NCI-H1092 (cell line): ENCODE measurements at regions not wholly inside any gene's neighbourhood (a gene's known extent, or its start where the extent isn't known, plus 50 kb on each side); places are given as distances from the start of the nearest gene placed in this dataset.

Experiments used
- DNase-seq: peaks from one replicate; lab custom pipeline; 2025; lab: John Stamatoyannopoulos, UW

- DNase-seq: no peak
Observed at GRCh38 chr2:239518286-239519088, 117.7 kb upstream of the HDAC4 start.

DNA sequence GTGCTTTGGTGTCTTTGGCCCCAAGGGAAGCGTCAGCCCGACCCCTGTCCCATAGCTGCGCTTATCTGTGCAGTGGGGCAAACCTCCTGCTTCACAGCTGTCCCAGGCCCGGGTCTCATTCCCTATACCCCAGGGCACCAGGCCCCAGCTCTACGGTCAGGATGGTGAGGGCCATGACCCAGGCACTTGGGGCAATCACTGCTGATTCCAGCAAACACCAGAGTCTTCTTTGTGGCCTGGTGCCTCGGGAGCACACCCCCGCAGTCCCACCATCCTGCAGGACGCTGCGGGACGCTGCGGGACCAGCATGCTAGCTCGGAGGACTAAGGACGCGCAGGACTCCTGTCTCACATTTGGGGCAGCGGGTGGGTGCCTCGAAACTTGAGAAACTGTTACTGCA lies 116.9 kb upstream of the HDAC4 start:
- no peak for DNase-seq

DNA sequence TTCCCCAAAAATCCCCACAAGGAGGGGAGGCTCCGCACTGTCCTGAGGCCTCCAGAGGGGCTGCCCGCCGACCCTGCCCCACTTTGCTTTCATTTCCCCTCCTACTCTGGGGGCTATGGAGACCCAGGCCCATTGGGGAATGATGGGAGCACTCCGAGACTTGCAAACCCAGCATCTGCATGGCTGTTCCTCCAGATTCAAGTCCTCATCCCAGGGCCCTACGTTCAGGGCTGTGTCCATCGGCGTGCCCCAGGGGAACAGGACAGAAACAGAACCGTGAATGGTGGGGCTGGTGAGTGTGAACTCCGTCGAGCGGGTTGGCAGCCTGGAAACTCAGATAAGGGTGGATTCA lies 116.1 kb upstream of the HDAC4 start:
- no peak for DNase-seq

GRCh38 chr2:239516286-239516953 lies 115.6 kb upstream of the HDAC4 start:
- DNase-seq: no peak

DNA sequence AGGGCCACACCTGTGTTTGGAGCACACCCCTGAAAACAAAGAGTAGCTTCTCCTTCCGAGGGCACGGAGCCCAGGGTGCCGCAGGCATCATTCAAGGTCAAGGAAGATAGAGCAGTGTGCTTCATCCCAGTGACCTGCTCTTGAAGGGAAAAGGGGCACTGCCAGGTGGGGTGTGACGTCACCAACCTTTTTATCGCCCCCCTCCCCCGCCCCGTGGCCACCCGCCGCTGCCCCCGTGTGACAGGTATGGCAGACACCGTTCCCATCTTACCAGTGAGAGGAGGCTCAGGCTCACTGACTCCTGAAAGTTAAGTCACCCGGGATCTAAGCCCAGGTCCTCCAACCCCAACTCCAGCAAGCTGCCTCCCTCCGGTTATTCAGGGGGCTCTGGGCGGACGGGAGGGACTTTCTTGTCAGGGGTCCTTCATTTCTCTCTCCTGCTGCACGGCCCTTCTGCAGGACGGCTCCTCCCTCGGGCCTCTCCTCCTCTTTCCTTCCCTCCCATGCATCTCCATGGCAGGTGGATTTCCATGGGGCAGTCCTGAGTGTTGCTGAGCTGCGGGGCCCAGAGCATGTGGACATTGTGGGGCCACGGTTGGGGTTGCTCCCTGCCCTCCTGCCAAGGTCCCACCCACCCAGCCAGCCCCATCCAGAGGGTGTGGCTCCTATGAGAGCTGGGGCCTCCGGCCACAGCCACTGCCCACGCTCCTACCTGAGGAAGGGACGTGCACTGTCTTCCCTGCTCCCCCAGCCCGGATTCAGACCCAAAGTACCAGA lies 114.1 kb upstream of the HDAC4 start:
- DNase-seq: no peak

DNA sequence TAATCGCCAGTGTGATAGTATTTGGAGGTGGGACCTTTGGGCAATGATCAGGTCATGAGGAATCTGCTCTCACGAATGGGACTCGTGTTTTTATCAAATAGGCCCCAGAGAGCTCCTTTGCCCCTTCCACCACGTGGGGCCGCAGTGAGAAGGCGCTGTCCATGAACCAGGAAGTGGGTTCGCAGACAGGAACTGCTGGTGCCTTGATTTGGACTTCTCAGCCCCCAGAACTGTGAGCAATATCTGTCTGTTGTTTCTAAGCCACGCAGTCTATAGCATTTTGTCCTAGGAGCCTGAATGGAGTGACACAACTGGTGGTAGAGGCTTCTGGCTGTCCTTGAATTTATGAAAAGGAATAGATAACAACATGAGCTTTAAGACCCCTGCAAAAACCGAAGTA lies 111.2 kb upstream of the HDAC4 start:
- DNase-seq: no peak

GRCh38 chr2:239509373-239510143 lies 108.7 kb upstream of the HDAC4 start:
- no peak for DNase-seq

GRCh38 chr2:239508261-239508660 lies 107.4 kb upstream of the HDAC4 start:
- no peak for DNase-seq

- no peak for DNase-seq
Observed at GRCh38 chr2:239507576-239508258, 106.9 kb upstream of the HDAC4 start.

DNA sequence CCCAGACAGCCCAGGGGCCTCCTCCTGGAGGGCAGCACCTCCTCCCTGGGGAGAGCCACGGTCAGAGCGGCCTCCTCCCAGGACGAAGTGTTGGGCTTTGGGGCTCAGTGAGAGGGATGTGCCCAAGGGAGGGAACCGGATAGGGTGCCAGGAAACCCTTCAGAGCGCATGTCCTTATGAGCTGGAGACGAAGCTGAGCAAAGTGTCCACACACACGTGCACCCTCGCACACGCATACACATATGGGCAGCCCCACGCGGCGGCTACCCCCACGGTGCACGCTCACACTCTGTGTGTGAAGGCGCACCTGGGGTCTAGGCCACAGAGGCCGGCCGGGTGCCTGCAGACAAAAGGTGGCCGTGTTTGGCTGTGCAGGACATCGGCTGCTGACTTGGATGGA lies 106.1 kb upstream of the HDAC4 start:
- DNase-seq: no peak

DNA sequence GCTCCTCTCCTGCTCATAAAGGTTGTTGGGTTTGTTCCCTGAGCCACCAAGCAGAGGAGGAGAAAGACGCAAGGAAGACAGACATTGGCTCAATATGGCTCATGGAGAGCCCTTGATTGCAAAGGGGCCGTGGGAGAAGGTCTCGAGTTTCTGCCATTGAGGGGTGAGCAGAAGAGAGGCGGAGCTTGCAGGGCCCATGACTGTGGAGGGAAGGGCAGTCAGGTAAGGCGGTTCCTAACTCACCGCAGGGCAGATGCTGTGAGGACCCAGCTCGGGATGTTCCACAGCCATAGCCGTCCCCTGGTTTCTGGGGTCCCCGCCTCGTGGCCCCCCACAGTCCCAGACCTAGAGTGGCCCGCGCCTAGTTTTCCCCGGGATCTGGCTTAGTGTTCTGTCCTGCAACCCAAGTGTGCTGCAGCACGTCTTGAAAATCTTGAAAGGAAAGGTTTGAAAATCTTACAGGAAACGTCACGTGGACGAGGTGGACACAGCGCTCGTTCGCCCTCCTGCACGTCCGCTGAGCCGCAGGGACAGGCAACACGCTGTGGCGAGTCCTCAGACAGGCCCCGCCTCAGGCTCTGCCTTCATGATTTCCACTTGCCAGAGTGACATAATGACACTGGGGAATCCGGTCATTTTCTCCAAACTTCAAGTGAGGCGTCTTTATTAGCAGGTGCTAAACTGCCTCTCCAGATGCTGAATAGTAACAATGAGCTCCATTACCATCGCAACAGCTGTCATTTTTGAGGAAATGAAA lies 105.5 kb upstream of the HDAC4 start:
- no peak for DNase-seq

GRCh38 chr2:239504643-239505235 lies 103.9 kb upstream of the HDAC4 start:
- no peak for DNase-seq

DNA sequence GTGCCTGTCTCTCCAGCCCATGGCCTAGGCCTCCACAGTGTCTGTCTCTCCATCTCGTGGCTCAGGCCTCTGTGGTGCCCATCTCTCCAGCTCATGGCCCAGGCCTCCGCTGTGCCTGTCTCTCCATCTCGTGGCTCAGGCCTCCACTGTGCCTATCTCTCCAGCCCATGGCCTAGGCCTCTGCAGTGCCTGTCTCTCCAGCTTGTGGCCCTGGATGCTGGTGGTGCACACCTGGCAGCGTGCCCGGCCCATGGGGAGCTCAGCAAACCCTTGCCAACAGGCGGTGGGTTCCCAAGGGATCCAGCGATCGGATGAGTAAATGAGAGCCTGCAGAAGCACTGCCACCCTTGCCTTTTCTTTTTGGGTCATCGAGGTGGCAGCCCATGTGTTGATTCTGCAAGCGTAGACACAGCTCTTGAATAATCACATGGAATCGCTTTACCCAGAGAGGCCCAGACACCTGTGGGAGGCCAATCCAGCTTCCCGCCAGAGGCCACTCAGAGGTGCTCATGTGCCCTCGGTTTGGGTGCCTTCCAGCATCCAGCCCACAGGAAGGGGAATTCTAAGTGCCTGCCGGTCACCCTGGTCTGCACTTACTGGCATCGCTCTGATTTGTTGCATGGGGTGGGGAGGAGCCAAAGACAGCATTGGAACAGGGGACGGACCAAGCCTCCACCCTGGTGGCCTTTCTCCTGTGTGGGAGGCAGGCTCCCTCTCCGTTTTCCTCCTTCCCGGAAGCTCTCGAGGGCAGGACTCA lies 101.8 kb upstream of the HDAC4 start:
- peak; percentile 84 for DNase-seq

GRCh38 chr2:239500574-239501550 lies 100.0 kb upstream of the HDAC4 start:
- no peak for DNase-seq

GRCh38 chr2:239499726-239500573 lies 99.1 kb upstream of the HDAC4 start:
- DNase-seq: no peak

DNA sequence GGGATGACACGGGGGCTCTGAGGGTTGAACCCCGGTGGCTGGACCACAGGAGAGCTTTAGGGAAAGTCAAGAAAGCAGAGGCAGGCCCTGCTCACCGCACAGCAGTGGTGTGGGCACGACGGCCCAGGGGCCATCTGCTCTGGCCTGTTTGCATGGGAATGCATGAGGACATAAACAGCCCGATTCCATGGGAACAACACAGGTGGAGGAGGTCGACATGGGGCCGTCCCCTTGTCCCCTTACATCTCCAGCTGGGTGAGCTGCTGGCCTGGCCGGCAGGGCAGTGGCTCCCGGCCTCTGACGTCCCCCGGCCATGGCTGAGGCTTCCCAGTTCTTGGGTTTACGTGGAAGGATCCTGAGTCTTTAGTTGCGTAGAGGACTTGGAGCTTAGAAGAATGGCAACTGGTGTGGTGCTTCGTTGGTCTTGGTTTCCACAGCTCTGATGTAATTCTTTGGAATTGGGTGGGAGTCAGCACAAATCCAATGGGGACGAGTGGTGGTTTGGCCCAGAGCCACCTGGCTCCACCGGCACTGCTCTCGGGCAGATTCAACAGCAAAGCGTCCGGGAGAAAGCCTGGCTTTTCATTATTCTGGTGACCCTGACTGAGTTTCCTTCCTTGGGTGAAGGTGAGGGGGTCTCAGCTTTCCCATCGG lies 98.3 kb upstream of the HDAC4 start:
- DNase-seq: no peak

DNA sequence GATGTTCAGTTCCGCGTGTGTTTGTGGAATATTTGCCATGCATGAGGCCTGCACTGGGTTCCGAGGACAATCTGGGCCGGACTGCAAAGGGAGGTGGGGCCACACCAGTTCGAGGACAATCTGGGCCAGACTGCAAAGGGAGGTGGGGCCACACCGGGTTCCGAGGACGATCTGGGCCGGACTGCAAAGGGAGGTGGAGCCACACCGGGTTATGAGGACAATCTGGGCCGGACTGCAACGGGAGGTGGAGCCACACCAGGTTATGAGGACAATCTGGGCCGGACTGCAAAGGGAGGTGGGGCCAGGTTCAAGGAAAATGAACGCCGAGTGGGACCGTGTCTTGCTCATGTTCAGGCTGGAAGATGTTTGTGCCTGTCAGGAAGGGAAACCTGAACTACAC lies 97.8 kb upstream of the HDAC4 start:
- no peak for DNase-seq
